K562 (cell line): ENCODE measurements at regions not wholly inside any gene's neighbourhood (a gene's known extent, or its start where the extent isn't known, plus 50 kb on each side); places are given as distances from the start of the nearest gene placed in this dataset.

Source experiments
- ATAC-seq: fragments of 200-7000 bp; cut with Tn5 transposase; 3 replicates; pipeline ENCODE4 v1.9.1; 2020; ENCODE audit warnings: moderate library complexity
- BruUV-seq: library from RNA; stranded (reverse); fragments of 400-500 nt; replicated peaks from 2 replicates; lab custom pipeline; 2021; lab: Mats Ljungman, UMichigan
- CTCF ChIA-PET: fragments of 300-600 bp; formaldehyde crosslinking; extraction: SDS; loops from one replicate; lab custom pipeline; 2021; ENCODE audit warnings: low intra/inter-chr PET ratio; lab: Yijun Ruan, JAX
- POLR2A ChIA-PET: fragments of 300-600, 350-650 bp; sonication (Branson Sonifier 250); formaldehyde crosslinking; extraction: SDS; loops from one replicate; lab custom pipeline; 2021; ENCODE audit warnings: antibody characterized with exemption, inconsistent platforms; lab: Yijun Ruan, JAX
- DNase-seq, 4 experiments: peaks; one replicate each; pipeline versions ENCODE4 v3.0.0 to v3.0.0-alpha.2; 2011 to 2018; ENCODE audit warnings: low spot score in 3 of 4, mixed read lengths in 3 of 4; ENCODE audit errors: extremely low read depth in 1 of 4
- FAIRE-seq: peaks from 2 replicates; lab custom pipeline; 2011; peaks lifted over from hg19 to GRCh38; lab: Jason Lieb, UNC
- H2AFZ ChIP-seq: 2 replicates; pipeline ENCODE4 v1.6.0; 2011; ENCODE audit warnings: low read depth, low read length, control low read depth, inconsistent platforms
- H3K27ac ChIP-seq: fragments of 200-600 bp; 3 replicates; pipeline ENCODE4 v1.8.0; 2011; ENCODE audit warnings: low read depth, mild to moderate bottlenecking, control low read depth, inconsistent platforms, low read length, moderate library complexity, mixed read lengths; ENCODE audit errors: extremely low read depth
- H3K27me3 ChIP-seq, 2 experiments: fragments of 300-600 bp in 1 of 2; 2 replicates in 1 of 2; 3 replicates in 1 of 2; pipeline versions ENCODE4 v1.6.0 to v1.8.0; 2011; ENCODE audit warnings: inconsistent platforms in 2 of 2, low read length in 2 of 2, mild to moderate bottlenecking in 1 of 2, mixed read lengths in 1 of 2, moderate library complexity in 1 of 2; ENCODE audit not compliant: control insufficient read depth in 2 of 2, insufficient read depth in 2 of 2
- H3K36me3 ChIP-seq: fragments of 300-600 bp; 3 replicates; pipeline ENCODE4 v1.8.0; 2011; ENCODE audit warnings: mild to moderate bottlenecking, low read length, inconsistent platforms; ENCODE audit not compliant: control insufficient read depth, insufficient read depth
- H3K4me1 ChIP-seq, 2 experiments: fragments of 200-600 bp in 1 of 2; replicated peaks in 1 of 2; 2 replicates in 1 of 2; 3 replicates in 1 of 2; pipeline versions ENCODE4 v1.5.1 to v1.8.0; 2011; ENCODE audit warnings: inconsistent platforms in 2 of 2, low read length in 2 of 2, mild to moderate bottlenecking in 1 of 2, mixed read lengths in 1 of 2, moderate library complexity in 1 of 2; ENCODE audit not compliant: control insufficient read depth in 2 of 2, insufficient read depth in 2 of 2
- H3K4me2 ChIP-seq: 2 replicates; pipeline ENCODE4 v1.6.1; 2011; ENCODE audit warnings: low read length, control low read depth, inconsistent platforms, mixed read lengths; ENCODE audit not compliant: insufficient read depth
- H3K4me3 ChIP-seq: fragments of 200-600 bp; sonication (generic), shearing (Covaris generic); 2 replicates; pipeline ENCODE4 v1.5.1; 2016; ENCODE audit warnings: control low read depth, inconsistent platforms
- H3K79me2 ChIP-seq: fragments of 200-600 bp; 3 replicates; pipeline ENCODE4 v1.8.0; 2011; ENCODE audit warnings: low read length, inconsistent platforms; ENCODE audit not compliant: control insufficient read depth, insufficient read depth
- H3K9ac ChIP-seq, 2 experiments: 2 replicates each; pipeline versions ENCODE4 v1.6.0 to v1.6.1; 2011; ENCODE audit warnings: low read depth in 2 of 2, low read length in 2 of 2, control low read depth in 1 of 2, inconsistent platforms in 1 of 2, mild to moderate bottlenecking in 1 of 2, mixed read lengths in 1 of 2; ENCODE audit not compliant: insufficient read depth in 1 of 2
- H3K9me1 ChIP-seq: one replicate; pipeline ENCODE4 v1.6.0; 2011; ENCODE audit warnings: inconsistent platforms, mild to moderate bottlenecking, low read length, moderate library complexity; ENCODE audit not compliant: control insufficient read depth, insufficient read depth
- H3K9me3 ChIP-seq: replicated peaks from 2 replicates; pipeline ENCODE4 v1.5.1; 2011; ENCODE audit warnings: low read depth, low read length, inconsistent platforms; ENCODE audit not compliant: control insufficient read depth, insufficient read depth
- H4K20me1 ChIP-seq: replicated peaks from 2 replicates; pipeline ENCODE4 v1.6.1; 2011; ENCODE audit warnings: low read length, inconsistent platforms, mixed read lengths; ENCODE audit not compliant: control insufficient read depth, insufficient read depth
- ATF1 ChIP-seq, 2 experiments: fragments of 450-650 bp in 1 of 2; IDR thresholded peaks; 2 replicates each; pipeline ENCODE4 v1.6.1; 2016; ENCODE audit warnings: missing compliant biosample characterization in 1 of 2, missing genetic modification characterization in 1 of 2
- CBX1 ChIP-seq: sonication (generic); IDR thresholded peaks from 2 replicates; pipeline ENCODE4 v1.6.1; 2016; ENCODE audit warnings: antibody characterized with exemption, low read depth, mild to moderate bottlenecking
- CHCHD3 ChIP-seq: fragments of 250-450 bp; sonication (Bioruptor Pico); IDR thresholded peaks from 2 replicates; pipeline ENCODE4 v2.1.2; 2022; ENCODE audit warnings: mild to moderate bottlenecking
- CTCFL ChIP-seq: IDR thresholded peaks from 2 replicates; pipeline ENCODE4 v1.6.1; 2011; ENCODE audit warnings: borderline replicate concordance, low read depth, mild to moderate bottlenecking, moderate library complexity, low read length; ENCODE audit not compliant: insufficient read depth, poor library complexity, severe bottlenecking
- JUN ChIP-seq, 2 experiments: sonication (generic) in 1 of 2; formaldehyde crosslinking in 1 of 2; IDR thresholded peaks; 2 replicates each; pipeline versions ENCODE4 v1.6.1 to v1.8.0; 2012 to 2022; ENCODE audit warnings: borderline replicate concordance in 2 of 2, mild to moderate bottlenecking in 2 of 2, improper control_type of control experiment in 1 of 2, low read depth in 1 of 2, low read length in 1 of 2, missing genetic modification reagents in 1 of 2
- MCM2 ChIP-seq: fragments of 450-650 bp; IDR thresholded peaks from 2 replicates; pipeline ENCODE4 v1.6.1; 2017; ENCODE audit warnings: low read depth, mild to moderate bottlenecking
- MED1 ChIP-seq: sonication (generic); formaldehyde crosslinking; IDR thresholded peaks from 2 replicates; pipeline ENCODE4 v1.8.1; 2023; ENCODE audit warnings: missing genetic modification reagents, borderline replicate concordance
- NR0B1 ChIP-seq: fragments of 450-650 bp; IDR thresholded peaks from one replicate; pipeline ENCODE4 v1.6.1; 2018; ENCODE audit warnings: mild to moderate bottlenecking, moderate library complexity; ENCODE audit not compliant: partially characterized antibody
- PHB ChIP-seq: fragments of 250-450 bp; sonication (Bioruptor Pico); IDR thresholded peaks from 2 replicates; pipeline ENCODE4 v1.5.0; 2021
- RFX1 ChIP-seq: fragments of 450-650 bp; IDR thresholded peaks from 2 replicates; pipeline ENCODE4 v1.6.1; 2016; ENCODE audit warnings: mild to moderate bottlenecking, moderate library complexity
- SMAD1 ChIP-seq: fragments of 150-350 bp; IDR thresholded peaks from 2 replicates; pipeline ENCODE4 v1.6.1; 2014; ENCODE audit warnings: low read length, low read depth; ENCODE audit not compliant: partially characterized antibody
- XRCC4 ChIP-seq: IDR thresholded peaks from one replicate; pipeline ENCODE4 v1.6.1; 2011; ENCODE audit not compliant: insufficient read depth, insufficient read length; ENCODE audit errors: extremely low read depth
- ZNF239 ChIP-seq: fragments of 250-450 bp; sonication (Bioruptor Pico); IDR thresholded peaks from 2 replicates; pipeline ENCODE4 v1.4.0; 2020; ENCODE audit warnings: mild to moderate bottlenecking
- ZNF436 ChIP-seq: fragments of 250-450, 450-650 bp; sonication (Bioruptor Pico); formaldehyde crosslinking; IDR thresholded peaks from 2 replicates; pipeline ENCODE4 v1.7.0; 2020; ENCODE audit warnings: mild to moderate bottlenecking
- ZNF584 ChIP-seq: fragments of 200-800 bp; sonication (Bioruptor generic); IDR thresholded peaks from 2 replicates; pipeline ENCODE4 v1.6.1; 2016; ENCODE audit warnings: low read depth, mild to moderate bottlenecking, missing genetic modification characterization, missing compliant biosample characterization
- WGBS: fragments of 100-300 bp; shearing (Covaris generic); methylation state at CpG from one replicate; pipeline ENCODE4 v1.1.6; 2016; ENCODE audit warnings: low coverage, mixed read lengths; ENCODE audit not compliant: insufficient coverage; ENCODE audit errors: missing lambda C conversion rate; 5-methylcytosine and 5-hydroxymethylcytosine counted together
- in situ Hi-C: fragments of 300-500 bp; cut with MboI; formaldehyde crosslinking; loops from 4 replicates; pipeline ENCODE4 v1.15.0; 2018; ENCODE audit warnings: inconsistent platforms, mixed read lengths
- intact Hi-C: fragments of 100-400 bp; cut with micrococcal nuclease; formaldehyde crosslinking; loops from 2 replicates; pipeline ENCODE4 v1.14.2; 2022
- TF ChIP-seq, protein P1 (sequence below), 2 experiments: fragments of 450-650 bp in 1 of 2; sonication (generic) in 1 of 2; formaldehyde crosslinking in 1 of 2; IDR thresholded peaks in 1 of 2; conservative IDR thresholded peaks in 1 of 2; 2 replicates each; pipeline versions ENCODE4 v1.6.1 to v1.8.1; 2016 to 2023; ENCODE audit warnings: mild to moderate bottlenecking in 2 of 2, moderate library complexity in 2 of 2, inconsistent platforms in 1 of 2, missing genetic modification reagents in 1 of 2

DNA sequence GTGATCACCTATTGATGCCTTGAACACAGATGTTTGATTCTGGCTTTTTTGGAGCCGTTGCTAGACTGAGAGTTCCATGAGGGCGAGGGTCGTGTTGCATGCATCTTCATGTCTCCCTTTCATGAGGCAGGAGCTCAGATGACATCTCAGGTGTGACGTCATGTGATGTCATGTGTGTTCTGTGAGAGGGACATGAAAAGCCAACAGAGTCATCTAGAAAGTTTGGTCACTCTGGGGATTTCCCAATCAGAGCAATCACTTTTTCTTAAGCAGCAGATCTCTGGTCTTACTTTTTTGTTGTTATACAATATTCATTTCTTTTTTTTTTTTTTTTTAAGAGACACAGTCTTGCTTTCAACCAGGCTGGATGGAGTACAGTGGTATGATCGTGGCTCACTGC, 411.8 kb downstream of the PREX1 start:
- CTCF ChIA-PET, result no interaction called here
- no TSS peak for BruUV-seq
- 0% methylated on average over 5 of the region's 5 CpGs for WGBS
- Histone ChIP-seq H3K4me3 (no peak overlapping the region), H3K79me2 (no peaks in the 10 kb centered on the region), H3K9me1 (no peaks in the 10 kb centered on the region), H4K20me1 (no peaks in the 10 kb centered on the region), H3K27me3 (peaks cover 0 to 5% of the 10 kb centered on the region in 2 experiments; a peak in 2 of 5 replicates), H3K4me2 (no peak overlapping the region), H3K9me3 (no peaks in the 10 kb centered on the region), H3K36me3 (no peaks in the 10 kb centered on the region), H2AFZ (no peak overlapping the region), H3K4me1 (no peaks in the 10 kb centered on the region), H3K27ac (no peak overlapping the region), H3K9ac (no peak overlapping the region)
- no peak for ATAC-seq
- POLR2A ChIA-PET, result no interaction called here
- FAIRE-seq, result no peak
- no peak for DNase-seq
- in situ Hi-C loops (no loop called here), intact Hi-C loops (no loop called here)
- TF ChIP-seq ZNF239 (CRISPR knock-in tag) (no peak), PHB (CRISPR knock-in tag) (no peak), NR0B1 (no peak), ATF1 (CRISPR knock-in tag; IDR thresholded peaks at IDR 0.05) (no peak), ATF1 (tag; IDR thresholded peaks at IDR 0.05) (peak; percentile 75), ZNF436 (CRISPR knock-in tag) (no peak), CHCHD3 (no peak), CTCFL (no peak), RFX1 (no peak), XRCC4 (no peak), CBX1 (no peak), ZNF584 (CRISPR knock-in tag) (no peak), SMAD1 (no peak), MCM2 (no peak), MED1 (no peak), JUN (IDR thresholded peaks at IDR 0.05; ENCODE audit: borderline replicate concordance, low read depth, low read length) (no peak), JUN (CRISPR knock-in tag; IDR thresholded peaks at IDR 0.05; ENCODE audit: borderline replicate concordance) (no peak)
- TF ChIP-seq, protein P1, sequence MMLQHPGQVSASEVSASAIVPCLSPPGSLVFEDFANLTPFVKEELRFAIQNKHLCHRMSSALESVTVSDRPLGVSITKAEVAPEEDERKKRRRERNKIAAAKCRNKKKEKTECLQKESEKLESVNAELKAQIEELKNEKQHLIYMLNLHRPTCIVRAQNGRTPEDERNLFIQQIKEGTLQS (IDR thresholded peaks at IDR 0.05), result 0 out of 2 replicates have a peak, but pooled peaks have one; percentile 8
- TF ChIP-seq, protein P1 (CRISPR knock-in tag; conservative IDR thresholded peaks at IDR 0.05), result no peak
